ENCODE measurements at regions not wholly inside any gene's neighbourhood (a gene's known extent, or its start where the extent isn't known, plus 50 kb on each side); places are given as distances from the start of the nearest gene placed in this dataset.

GRCh38 chr12:87760943-87761342 lies 268.3 kb downstream of the C12orf50 start:
- H3K27me3 Mint-ChIP-seq = no peaks in the 10 kb centered on the region
- no peak overlapping the region for H3K4me3 Mint-ChIP-seq
- POLR2A ChIA-PET = no interaction called here
- DNase-seq (no peak), ATAC-seq (no peak)
- no peak overlapping the region for H3K27ac Mint-ChIP-seq
- no peak for TF ChIP-seq CTCF (IDR thresholded peaks at IDR 0.05)
- CTCF ChIA-PET = no interaction called here
- H3K36me3 Mint-ChIP-seq (ENCODE audit: low read depth) = no peaks in the 10 kb centered on the region
- intact Hi-C loops (cut with micrococcal nuclease) = no loop called here
- H3K4me1 Mint-ChIP-seq (ENCODE audit: low read depth) = no peaks in the 10 kb centered on the region
- peaks cover 2% of the 10 kb centered on the region for H3K9me3 Mint-ChIP-seq

GRCh38 chr12:87758271-87758670 lies 270.9 kb downstream of the C12orf50 start:
- POLR2A ChIA-PET = no interaction called here
- CTCF ChIA-PET = no interaction called here
- H3K4me3 Mint-ChIP-seq = no peak overlapping the region
- no peaks in the 10 kb centered on the region for H3K4me1 Mint-ChIP-seq (ENCODE audit: low read depth)
- no peak overlapping the region for H3K27ac Mint-ChIP-seq
- H3K27me3 Mint-ChIP-seq = no peaks in the 10 kb centered on the region
- H3K9me3 Mint-ChIP-seq = peaks cover 2% of the 10 kb centered on the region
- no peak for TF ChIP-seq CTCF (IDR thresholded peaks at IDR 0.05)
- intact Hi-C loops (cut with micrococcal nuclease) = no loop called here
- ATAC-seq (no peak), DNase-seq (no peak)
- H3K36me3 Mint-ChIP-seq (ENCODE audit: low read depth) = no peaks in the 10 kb centered on the region

- POLR2A ChIA-PET = no interaction called here
- CTCF ChIA-PET = no interaction called here
- no peak for DNase-seq
- ATAC-seq = no peak
- Mint-ChIP-seq H3K9me3 (peaks cover 3% of the 10 kb centered on the region), H3K27ac (no peak overlapping the region), H3K4me1 (ENCODE audit: low read depth) (no peaks in the 10 kb centered on the region), H3K4me3 (no peak overlapping the region), H3K27me3 (no peaks in the 10 kb centered on the region), H3K36me3 (ENCODE audit: low read depth) (no peaks in the 10 kb centered on the region)
- TF ChIP-seq CTCF (IDR thresholded peaks at IDR 0.05) = no peak
- intact Hi-C loops (cut with micrococcal nuclease) = no loop called here
Observed at GRCh38 chr12:87756721-87757120, 272.5 kb downstream of the C12orf50 start.

- Mint-ChIP-seq H3K9me3 (peaks cover 3% of the 10 kb centered on the region), H3K4me3 (no peak overlapping the region), H3K4me1 (ENCODE audit: low read depth) (no peaks in the 10 kb centered on the region), H3K27ac (no peak overlapping the region), H3K27me3 (no peaks in the 10 kb centered on the region), H3K36me3 (ENCODE audit: low read depth) (no peaks in the 10 kb centered on the region)
- ChIA-PET POLR2A (no interaction called here), CTCF (no interaction called here)
- ATAC-seq = no peak
- intact Hi-C loops (cut with micrococcal nuclease) = no loop called here
- no peak for TF ChIP-seq CTCF (IDR thresholded peaks at IDR 0.05)
- no peak for DNase-seq
Observed at GRCh38 chr12:87756111-87756510, 273.1 kb downstream of the C12orf50 start.

- H3K9me3 Mint-ChIP-seq = no peaks in the 10 kb centered on the region
- intact Hi-C loops (cut with micrococcal nuclease) = no loop called here
- no peaks in the 10 kb centered on the region for H3K36me3 Mint-ChIP-seq (ENCODE audit: low read depth)
- no peak for ATAC-seq
- no peak for DNase-seq
- CTCF ChIA-PET = no interaction called here
- TF ChIP-seq CTCF (IDR thresholded peaks at IDR 0.05) = no peak
- no peaks in the 10 kb centered on the region for H3K27me3 Mint-ChIP-seq
- no peak overlapping the region for H3K27ac Mint-ChIP-seq
- no peaks in the 10 kb centered on the region for H3K4me1 Mint-ChIP-seq (ENCODE audit: low read depth)
- H3K4me3 Mint-ChIP-seq = no peak overlapping the region
- POLR2A ChIA-PET = no interaction called here
Observed at GRCh38 chr12:87728931-87729593, 300.1 kb downstream of the C12orf50 start.
